ENCODE measurements at regions not wholly inside any gene's neighbourhood (a gene's known extent, or its start where the extent isn't known, plus 50 kb on each side); places are given as distances from the start of the nearest gene placed in this dataset.
"Not testable (repeated sequence)": the region's sequence is repeated elsewhere in the genome, so short reads cannot be mapped to it uniquely, and the experiment has no call there.

DNA sequence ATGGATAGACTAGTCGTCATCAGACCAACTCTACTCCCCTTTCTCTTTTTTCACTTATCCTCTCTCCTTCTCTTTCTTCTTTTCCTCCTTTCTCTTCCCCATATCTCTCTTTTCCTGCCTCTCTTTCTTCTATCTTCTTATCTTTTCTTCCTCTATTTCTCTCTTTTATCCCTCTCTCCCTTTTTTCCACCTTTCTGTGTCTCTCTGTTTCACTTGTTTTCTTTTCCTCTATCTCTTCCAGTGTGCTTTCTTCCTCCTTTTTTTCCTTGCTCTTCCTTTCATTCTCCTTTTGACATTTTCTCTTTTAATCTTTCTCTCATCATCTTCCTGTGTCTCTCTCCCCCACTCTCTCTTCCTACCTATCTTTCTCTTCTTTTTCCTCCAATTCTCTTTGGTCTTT, 159.0 kb upstream of the PTGFR start:
- H3K4me3 ChIP-seq (ENCODE audit: insufficient read depth, low read length, poor library complexity, severe bottlenecking) = no peak overlapping the region
- TF ChIP-seq EZH2phosphoT487 (conservative IDR thresholded peaks at IDR 0.05; ENCODE audit: low read length) = no peak
- no peak overlapping the region for H3K9ac ChIP-seq (ENCODE audit: low read length)
- no peak overlapping the region for H3K27ac ChIP-seq (ENCODE audit: low read depth, low read length)
- H2AFZ ChIP-seq (ENCODE audit: low read depth, low read length, severe bottlenecking) = no peak overlapping the region
- H3K9me3 ChIP-seq (ENCODE audit: insufficient read depth, low read length) = no peaks in the 10 kb centered on the region
- no peaks in the 10 kb centered on the region for H3K36me3 ChIP-seq (ENCODE audit: low read length)
- H3F3A ChIP-seq (ENCODE audit: insufficient read depth) = no peaks in the 10 kb centered on the region
- H3K79me2 ChIP-seq (ENCODE audit: insufficient read depth, low read length) = no peaks in the 10 kb centered on the region
- no peak overlapping the region for H3K4me2 ChIP-seq (ENCODE audit: low read depth, low read length, poor library complexity, severe bottlenecking)
- H3K27me3 ChIP-seq (ENCODE audit: low read length) = no peaks in the 10 kb centered on the region
- H4K20me1 ChIP-seq (ENCODE audit: low read depth, low read length) = no peaks in the 10 kb centered on the region
- H3K9me2 ChIP-seq (replicated peaks; ENCODE audit: insufficient read depth, low read length) = no peaks in the 10 kb centered on the region

DNA sequence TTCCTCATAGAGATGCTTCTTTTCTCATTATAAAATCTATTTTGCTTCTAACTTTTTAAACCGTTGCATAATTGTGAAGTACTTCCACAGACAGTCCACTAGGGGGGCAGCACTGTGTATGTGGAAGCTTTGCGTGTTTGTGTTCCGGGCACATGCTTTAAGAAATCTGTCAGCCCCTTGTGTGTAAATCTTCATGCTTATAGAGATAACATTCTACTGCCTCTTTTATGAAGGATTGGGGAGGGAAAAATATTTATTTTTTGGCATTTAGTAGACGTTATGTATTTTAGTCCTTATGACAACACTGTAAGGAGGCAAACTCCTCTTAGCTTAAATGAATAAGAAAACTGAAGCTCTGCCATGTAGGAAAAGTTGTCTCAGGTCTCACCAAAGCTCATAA, 157.3 kb upstream of the PTGFR start:
- H3K9ac ChIP-seq (ENCODE audit: low read length) = no peak overlapping the region
- no peaks in the 10 kb centered on the region for H3K27me3 ChIP-seq (ENCODE audit: low read length)
- H3F3A ChIP-seq (ENCODE audit: insufficient read depth) = no peaks in the 10 kb centered on the region
- no peak overlapping the region for H3K4me3 ChIP-seq (ENCODE audit: insufficient read depth, low read length, poor library complexity, severe bottlenecking)
- TF ChIP-seq, protein P1, sequence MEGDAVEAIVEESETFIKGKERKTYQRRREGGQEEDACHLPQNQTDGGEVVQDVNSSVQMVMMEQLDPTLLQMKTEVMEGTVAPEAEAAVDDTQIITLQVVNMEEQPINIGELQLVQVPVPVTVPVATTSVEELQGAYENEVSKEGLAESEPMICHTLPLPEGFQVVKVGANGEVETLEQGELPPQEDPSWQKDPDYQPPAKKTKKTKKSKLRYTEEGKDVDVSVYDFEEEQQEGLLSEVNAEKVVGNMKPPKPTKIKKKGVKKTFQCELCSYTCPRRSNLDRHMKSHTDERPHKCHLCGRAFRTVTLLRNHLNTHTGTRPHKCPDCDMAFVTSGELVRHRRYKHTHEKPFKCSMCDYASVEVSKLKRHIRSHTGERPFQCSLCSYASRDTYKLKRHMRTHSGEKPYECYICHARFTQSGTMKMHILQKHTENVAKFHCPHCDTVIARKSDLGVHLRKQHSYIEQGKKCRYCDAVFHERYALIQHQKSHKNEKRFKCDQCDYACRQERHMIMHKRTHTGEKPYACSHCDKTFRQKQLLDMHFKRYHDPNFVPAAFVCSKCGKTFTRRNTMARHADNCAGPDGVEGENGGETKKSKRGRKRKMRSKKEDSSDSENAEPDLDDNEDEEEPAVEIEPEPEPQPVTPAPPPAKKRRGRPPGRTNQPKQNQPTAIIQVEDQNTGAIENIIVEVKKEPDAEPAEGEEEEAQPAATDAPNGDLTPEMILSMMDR (IDR thresholded peaks at IDR 0.05; ENCODE audit: insufficient read depth, low read length, poor library complexity, severe bottlenecking) = peak; percentile 65
- no peak for TF ChIP-seq EZH2phosphoT487 (conservative IDR thresholded peaks at IDR 0.05; ENCODE audit: low read length)
- no peak overlapping the region for H3K4me2 ChIP-seq (ENCODE audit: low read depth, low read length, poor library complexity, severe bottlenecking)
- no peak overlapping the region for H3K27ac ChIP-seq (ENCODE audit: low read depth, low read length)
- H3K79me2 ChIP-seq (ENCODE audit: insufficient read depth, low read length) = no peaks in the 10 kb centered on the region
- H4K20me1 ChIP-seq (ENCODE audit: low read depth, low read length) = no peaks in the 10 kb centered on the region
- H3K36me3 ChIP-seq (ENCODE audit: low read length) = no peaks in the 10 kb centered on the region
- H2AFZ ChIP-seq (ENCODE audit: low read depth, low read length, severe bottlenecking) = no peak overlapping the region
- no peaks in the 10 kb centered on the region for H3K9me3 ChIP-seq (ENCODE audit: insufficient read depth, low read length)
- no peaks in the 10 kb centered on the region for H3K9me2 ChIP-seq (replicated peaks; ENCODE audit: insufficient read depth, low read length)

DNA sequence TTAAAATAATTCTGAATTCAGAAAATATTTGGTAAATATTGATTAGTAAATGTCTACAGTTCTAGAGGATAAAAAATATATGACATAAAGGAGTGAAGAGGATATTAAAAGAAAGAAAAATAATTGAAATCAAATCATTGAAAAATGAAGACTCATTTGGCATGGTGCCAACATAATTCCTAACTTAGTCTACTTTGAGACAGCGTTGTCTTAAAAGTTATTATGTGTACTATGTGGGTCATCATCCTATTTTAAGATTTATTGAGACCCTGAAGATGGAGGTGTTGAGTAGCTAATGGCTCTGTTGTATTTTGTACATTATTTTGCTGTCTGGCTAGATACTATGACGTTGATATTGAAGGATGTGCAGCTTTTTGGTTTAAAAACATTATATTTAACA, 156.7 kb upstream of the PTGFR start:
- H4K20me1 ChIP-seq (ENCODE audit: low read depth, low read length) = no peaks in the 10 kb centered on the region
- H3K4me2 ChIP-seq (ENCODE audit: low read depth, low read length, poor library complexity, severe bottlenecking) = no peak overlapping the region
- no peak overlapping the region for H3K27ac ChIP-seq (ENCODE audit: low read depth, low read length)
- H3K4me3 ChIP-seq (ENCODE audit: insufficient read depth, low read length, poor library complexity, severe bottlenecking) = no peak overlapping the region
- H3K9me2 ChIP-seq (replicated peaks; ENCODE audit: insufficient read depth, low read length) = no peaks in the 10 kb centered on the region
- no peaks in the 10 kb centered on the region for H3K36me3 ChIP-seq (ENCODE audit: low read length)
- no peaks in the 10 kb centered on the region for H3K9me3 ChIP-seq (ENCODE audit: insufficient read depth, low read length)
- H3F3A ChIP-seq (ENCODE audit: insufficient read depth) = no peaks in the 10 kb centered on the region
- H3K27me3 ChIP-seq (ENCODE audit: low read length) = no peaks in the 10 kb centered on the region
- no peak overlapping the region for H3K9ac ChIP-seq (ENCODE audit: low read length)
- H2AFZ ChIP-seq (ENCODE audit: low read depth, low read length, severe bottlenecking) = no peak overlapping the region
- no peak for TF ChIP-seq EZH2phosphoT487 (conservative IDR thresholded peaks at IDR 0.05; ENCODE audit: low read length)
- TF ChIP-seq, protein P1 (IDR thresholded peaks at IDR 0.05; ENCODE audit: insufficient read depth, low read length, poor library complexity, severe bottlenecking) = no peak
- H3K79me2 ChIP-seq (ENCODE audit: insufficient read depth, low read length) = no peaks in the 10 kb centered on the region

DNA sequence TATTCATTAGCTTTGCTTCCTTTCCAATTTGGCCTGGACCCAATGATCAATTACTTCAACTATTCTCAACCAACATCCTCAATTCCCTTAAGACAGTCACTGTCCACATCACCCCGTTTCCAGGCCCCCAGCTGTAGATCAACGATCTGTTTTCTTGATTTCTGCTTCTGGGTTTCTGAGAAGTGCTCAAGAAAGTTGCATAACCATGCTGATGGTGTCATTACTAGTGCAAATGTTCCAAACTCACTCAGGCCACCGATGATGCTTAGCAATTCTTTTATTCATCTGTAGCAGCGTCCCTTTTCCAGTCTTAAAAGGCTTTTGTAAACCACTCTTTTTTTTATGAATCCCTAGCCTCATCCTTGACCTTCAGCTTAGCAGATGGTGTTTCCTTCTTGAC, 155.8 kb upstream of the PTGFR start:
- Histone ChIP-seq H3K9me3 (ENCODE audit: insufficient read depth, low read length) (no peaks in the 10 kb centered on the region), H3K27me3 (ENCODE audit: low read length) (no peaks in the 10 kb centered on the region), H3F3A (ENCODE audit: insufficient read depth) (no peaks in the 10 kb centered on the region), H4K20me1 (ENCODE audit: low read depth, low read length) (no peaks in the 10 kb centered on the region), H3K9ac (ENCODE audit: low read length) (no peak overlapping the region), H3K4me2 (ENCODE audit: low read depth, low read length, poor library complexity, severe bottlenecking) (no peak overlapping the region), H3K36me3 (ENCODE audit: low read length) (no peaks in the 10 kb centered on the region), H3K4me3 (ENCODE audit: insufficient read depth, low read length, poor library complexity, severe bottlenecking) (no peak overlapping the region), H3K9me2 (replicated peaks; ENCODE audit: insufficient read depth, low read length) (no peaks in the 10 kb centered on the region), H3K79me2 (ENCODE audit: insufficient read depth, low read length) (no peaks in the 10 kb centered on the region), H2AFZ (ENCODE audit: low read depth, low read length, severe bottlenecking) (no peak overlapping the region), H3K27ac (ENCODE audit: low read depth, low read length) (no peak overlapping the region)
- TF ChIP-seq EZH2phosphoT487 (conservative IDR thresholded peaks at IDR 0.05; ENCODE audit: low read length) = no peak
- TF ChIP-seq, protein P1 (IDR thresholded peaks at IDR 0.05; ENCODE audit: insufficient read depth, low read length, poor library complexity, severe bottlenecking) = no peak

DNA sequence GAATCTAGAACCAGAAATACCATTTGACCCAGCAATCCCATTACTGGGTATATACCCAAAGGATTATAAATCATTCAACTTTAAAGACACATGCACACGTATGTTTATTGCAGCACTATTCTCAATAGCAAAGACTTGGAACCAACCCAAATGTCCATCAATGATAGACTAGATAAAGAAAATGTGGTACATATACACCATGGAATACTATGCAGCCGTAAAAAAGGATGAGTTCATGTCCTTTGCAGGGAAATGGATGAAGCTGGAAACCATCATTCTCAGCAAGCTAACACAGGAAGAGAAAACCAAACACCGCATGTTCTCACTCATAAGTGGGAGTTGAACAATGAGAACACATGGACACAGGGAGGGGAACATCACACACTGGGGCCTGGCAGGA, 154.0 kb upstream of the PTGFR start:
- H3K4me2 ChIP-seq (ENCODE audit: low read depth, low read length, poor library complexity, severe bottlenecking); H4K20me1 ChIP-seq (ENCODE audit: low read depth, low read length); H3K27ac ChIP-seq (ENCODE audit: low read depth, low read length); H3K9ac ChIP-seq (ENCODE audit: low read length); H3K79me2 ChIP-seq (ENCODE audit: insufficient read depth, low read length); H3K27me3 ChIP-seq (ENCODE audit: low read length); H3K36me3 ChIP-seq (ENCODE audit: low read length); H2AFZ ChIP-seq (ENCODE audit: low read depth, low read length, severe bottlenecking); H3K9me2 ChIP-seq (replicated peaks; ENCODE audit: insufficient read depth, low read length); H3K9me3 ChIP-seq (ENCODE audit: insufficient read depth, low read length); H3K4me3 ChIP-seq (ENCODE audit: insufficient read depth, low read length, poor library complexity, severe bottlenecking); H3F3A ChIP-seq (ENCODE audit: insufficient read depth): not testable (repeated sequence)
